ENCODE measurements at regions not wholly inside any gene's neighbourhood (a gene's known extent, or its start where the extent isn't known, plus 50 kb on each side); places are given as distances from the start of the nearest gene placed in this dataset.
"Not testable (repeated sequence)": the region's sequence is repeated elsewhere in the genome, so short reads cannot be mapped to it uniquely, and the experiment has no call there.

DNA sequence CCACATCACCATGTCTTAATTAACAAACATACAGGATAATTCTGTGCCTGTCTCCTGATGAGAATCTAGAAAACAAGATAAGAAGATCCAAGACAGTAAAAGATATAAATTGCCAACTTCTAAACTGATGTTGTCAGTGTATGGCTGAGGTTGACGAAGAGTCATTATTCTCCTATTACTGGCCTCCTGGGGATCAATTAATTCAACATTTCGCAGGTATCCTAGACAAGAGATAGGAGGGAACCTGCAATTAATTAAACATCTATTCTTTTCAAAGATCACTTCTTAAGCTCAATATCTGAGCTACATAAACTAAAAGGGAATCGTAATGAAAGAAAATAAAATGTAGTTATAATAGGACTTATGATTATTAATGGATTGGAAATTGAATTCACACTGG is 232.0 kb upstream of the GRIA1 start:
- TF ChIP-seq, protein P1, sequence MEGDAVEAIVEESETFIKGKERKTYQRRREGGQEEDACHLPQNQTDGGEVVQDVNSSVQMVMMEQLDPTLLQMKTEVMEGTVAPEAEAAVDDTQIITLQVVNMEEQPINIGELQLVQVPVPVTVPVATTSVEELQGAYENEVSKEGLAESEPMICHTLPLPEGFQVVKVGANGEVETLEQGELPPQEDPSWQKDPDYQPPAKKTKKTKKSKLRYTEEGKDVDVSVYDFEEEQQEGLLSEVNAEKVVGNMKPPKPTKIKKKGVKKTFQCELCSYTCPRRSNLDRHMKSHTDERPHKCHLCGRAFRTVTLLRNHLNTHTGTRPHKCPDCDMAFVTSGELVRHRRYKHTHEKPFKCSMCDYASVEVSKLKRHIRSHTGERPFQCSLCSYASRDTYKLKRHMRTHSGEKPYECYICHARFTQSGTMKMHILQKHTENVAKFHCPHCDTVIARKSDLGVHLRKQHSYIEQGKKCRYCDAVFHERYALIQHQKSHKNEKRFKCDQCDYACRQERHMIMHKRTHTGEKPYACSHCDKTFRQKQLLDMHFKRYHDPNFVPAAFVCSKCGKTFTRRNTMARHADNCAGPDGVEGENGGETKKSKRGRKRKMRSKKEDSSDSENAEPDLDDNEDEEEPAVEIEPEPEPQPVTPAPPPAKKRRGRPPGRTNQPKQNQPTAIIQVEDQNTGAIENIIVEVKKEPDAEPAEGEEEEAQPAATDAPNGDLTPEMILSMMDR (IDR thresholded peaks at IDR 0.05; ENCODE audit: control extremely low read depth, extremely low read depth) = no peak
- H3K4me1 ChIP-seq (ENCODE audit: control insufficient read depth in 5 of 5, insufficient read depth in 5 of 5, low read length in 5 of 5) = no peaks in the 10 kb centered on the region
- whole genome bisulfite sequencing, 2 donors = 66 to 82% methylated on average over 3 of the region's 3 CpGs
- DNase-seq = no peak
- H3K27ac ChIP-seq (ENCODE audit: low read depth in 1 of 2, low read length in 1 of 2) = no peak overlapping the region
- no peaks in the 10 kb centered on the region for H3K36me3 ChIP-seq (ENCODE audit: control insufficient read depth in 4 of 4, insufficient read depth in 4 of 4, low read length in 4 of 4)
- no peak overlapping the region for H3K4me3 ChIP-seq
- H3K27me3 ChIP-seq (ENCODE audit: control insufficient read depth in 3 of 3, insufficient read depth in 3 of 3, low read length in 2 of 3) = no peaks in the 10 kb centered on the region
- peaks cover 0 to 4% (median 0%) of the 10 kb centered on the region in 4 donors for H3K9me3 ChIP-seq (ENCODE audit: control insufficient read depth in 4 of 4, insufficient read depth in 3 of 4, low read length in 3 of 4)
- H3K9ac ChIP-seq (ENCODE audit: insufficient read depth in 1 of 2, low read length in 2 of 2) = no peak overlapping the region
- no peak for ATAC-seq (ENCODE audit: insufficient read depth, low FRiP score)

DNA sequence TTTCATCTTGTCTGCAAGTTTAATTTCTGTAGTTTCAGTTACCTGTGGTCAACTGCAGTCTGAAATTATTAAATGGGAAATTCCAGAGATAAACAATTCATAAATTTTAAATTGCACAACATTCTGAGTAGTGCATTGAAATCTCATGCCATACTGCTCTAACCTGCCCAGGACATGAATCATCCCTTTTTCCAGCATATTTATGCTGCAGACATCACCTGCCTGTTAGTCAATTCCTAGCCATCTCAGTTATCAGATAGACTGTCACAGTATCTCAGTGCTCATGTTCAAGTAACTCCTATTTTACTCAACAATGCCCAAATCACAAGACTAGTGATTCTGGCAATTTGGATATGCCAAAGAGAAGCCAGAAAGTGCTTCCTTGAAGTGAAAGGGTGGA is 223.0 kb upstream of the GRIA1 start:
- Histone ChIP-seq H3K27me3 (ENCODE audit: control insufficient read depth in 3 of 3, insufficient read depth in 3 of 3, low read length in 2 of 3) (no peaks in the 10 kb centered on the region), H3K9me3 (ENCODE audit: control insufficient read depth in 4 of 4, insufficient read depth in 3 of 4, low read length in 3 of 4) (no peaks in the 10 kb centered on the region), H3K9ac (ENCODE audit: insufficient read depth in 1 of 2, low read length in 2 of 2) (no peak overlapping the region), H3K27ac (ENCODE audit: low read depth in 1 of 2, low read length in 1 of 2) (no peak overlapping the region), H3K4me1 (ENCODE audit: control insufficient read depth in 5 of 5, insufficient read depth in 5 of 5, low read length in 5 of 5) (no peaks in the 10 kb centered on the region), H3K4me3 (no peak overlapping the region), H3K36me3 (ENCODE audit: control insufficient read depth in 4 of 4, insufficient read depth in 4 of 4, low read length in 4 of 4) (no peaks in the 10 kb centered on the region)
- ATAC-seq (ENCODE audit: insufficient read depth, low FRiP score) = no peak
- TF ChIP-seq, protein P1 (IDR thresholded peaks at IDR 0.05; ENCODE audit: control extremely low read depth, extremely low read depth) = no peak
- no peak for DNase-seq

DNA sequence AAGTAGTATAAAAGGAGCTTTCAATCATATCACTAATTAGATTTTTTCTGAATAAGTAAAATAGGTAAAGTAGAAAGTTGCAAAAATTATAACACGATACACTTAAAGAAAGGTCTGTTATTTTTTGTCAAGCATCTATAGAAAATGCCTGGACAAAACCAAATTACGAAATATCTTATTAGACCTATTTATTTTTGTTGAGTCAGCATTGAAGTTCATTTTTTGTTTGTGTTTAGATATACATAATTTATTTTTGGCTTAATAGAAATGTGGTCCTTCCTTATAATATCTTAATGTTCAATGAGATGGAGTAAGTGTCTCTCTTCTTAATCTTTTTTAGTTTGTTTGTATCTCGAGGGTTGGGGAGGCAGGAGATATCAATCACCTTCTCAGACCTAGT is 214.8 kb upstream of the GRIA1 start:
- DNase-seq (no peak), ATAC-seq (ENCODE audit: insufficient read depth, low FRiP score) (no peak)
- TF ChIP-seq, protein P1 (IDR thresholded peaks at IDR 0.05; ENCODE audit: control extremely low read depth, extremely low read depth) = no peak

DNA sequence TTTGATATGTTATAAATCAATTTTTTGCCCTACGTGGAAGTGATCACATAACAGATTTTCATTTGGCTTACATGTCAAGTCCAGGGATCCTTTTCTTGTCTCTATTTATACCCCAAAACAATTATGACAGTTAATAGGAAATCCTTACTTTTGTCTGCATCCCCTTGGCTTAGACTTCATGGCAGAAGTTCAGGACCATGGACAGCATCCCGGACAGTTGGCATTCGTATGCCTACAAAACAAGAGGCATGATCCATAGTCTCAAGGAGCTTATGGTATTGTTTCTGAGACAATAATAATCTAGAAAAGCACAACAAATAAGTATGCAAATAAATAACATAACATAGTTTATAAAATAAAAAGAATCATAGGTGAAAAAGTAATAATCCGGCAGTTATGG is 214.3 kb upstream of the GRIA1 start:
- peak; percentile 57 to 75 (median 67) for DNase-seq

More for the DNA sequence above, 214.8 kb upstream of the GRIA1 start:
- Histone ChIP-seq H3K27ac (ENCODE audit: low read depth in 1 of 2, low read length in 1 of 2) (no peak overlapping the region), H3K9ac (ENCODE audit: insufficient read depth in 1 of 2, low read length in 2 of 2) (no peak overlapping the region), H3K9me3 (ENCODE audit: control insufficient read depth in 4 of 4, insufficient read depth in 3 of 4, low read length in 3 of 4) (no peaks in the 10 kb centered on the region), H3K4me3 (no peak overlapping the region), H3K27me3 (ENCODE audit: control insufficient read depth in 3 of 3, insufficient read depth in 3 of 3, low read length in 2 of 3) (no peaks in the 10 kb centered on the region), H3K36me3 (ENCODE audit: control insufficient read depth in 4 of 4, insufficient read depth in 4 of 4, low read length in 4 of 4) (no peaks in the 10 kb centered on the region), H3K4me1 (ENCODE audit: control insufficient read depth in 5 of 5, insufficient read depth in 5 of 5, low read length in 5 of 5) (no peaks in the 10 kb centered on the region)
- 42 to 53% methylated on average over 3 of the region's 3 CpGs for WGBS, 2 donors

DNA sequence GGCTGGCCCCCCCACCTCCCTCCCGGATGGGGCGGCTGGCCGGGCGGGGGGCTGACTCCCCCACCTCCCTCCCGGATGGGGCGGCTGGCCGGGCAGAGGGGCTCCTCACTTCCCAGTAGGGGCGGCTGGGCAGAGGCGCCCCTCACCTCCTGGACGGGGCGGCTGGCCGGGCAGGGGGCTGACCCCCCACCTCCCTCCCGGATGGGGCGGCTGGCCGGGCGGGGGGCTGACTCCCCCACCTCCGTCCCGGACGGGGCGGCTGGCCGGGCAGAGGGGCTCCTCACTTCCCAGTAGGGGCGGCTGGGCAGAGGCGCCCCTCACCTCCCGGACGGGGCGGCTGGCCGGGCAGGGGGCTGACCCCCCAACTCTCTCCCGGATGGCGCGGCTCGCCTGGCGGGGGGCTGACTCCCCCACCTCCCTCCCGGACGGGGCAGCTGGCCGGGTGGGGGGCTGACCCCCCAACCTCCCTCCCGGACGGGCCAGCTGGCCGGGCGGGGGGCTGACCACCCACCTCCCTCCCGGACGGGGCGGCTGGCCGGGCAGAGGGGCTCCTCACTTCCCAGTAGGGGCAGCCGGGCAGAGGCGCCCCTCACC is 194.1 kb upstream of the GRIA1 start:
- not testable (repeated sequence) for H3K36me3 ChIP-seq (ENCODE audit: control insufficient read depth in 4 of 4, insufficient read depth in 4 of 4, low read length in 4 of 4); ATAC-seq (ENCODE audit: insufficient read depth, low FRiP score); H3K4me1 ChIP-seq (ENCODE audit: control insufficient read depth in 5 of 5, insufficient read depth in 5 of 5, low read length in 5 of 5); H3K9ac ChIP-seq (ENCODE audit: insufficient read depth in 1 of 2, low read length in 2 of 2); H3K4me3 ChIP-seq; H3K9me3 ChIP-seq (ENCODE audit: control insufficient read depth in 4 of 4, insufficient read depth in 3 of 4, low read length in 3 of 4); H3K27ac ChIP-seq (ENCODE audit: low read depth in 1 of 2, low read length in 1 of 2); H3K27me3 ChIP-seq (ENCODE audit: control insufficient read depth in 3 of 3, insufficient read depth in 3 of 3, low read length in 2 of 3); DNase-seq
- 89 to 91% methylated on average over 14 to 44 of the region's 45 CpGs for WGBS, 2 donors

More for the DNA sequence above, 214.3 kb upstream of the GRIA1 start:
- Histone ChIP-seq H3K4me1 (ENCODE audit: control insufficient read depth in 5 of 5, insufficient read depth in 5 of 5, low read length in 5 of 5) (no peaks in the 10 kb centered on the region), H3K4me3 (no peak overlapping the region), H3K9ac (ENCODE audit: insufficient read depth in 1 of 2, low read length in 2 of 2) (no peak overlapping the region), H3K9me3 (ENCODE audit: control insufficient read depth in 4 of 4, insufficient read depth in 3 of 4, low read length in 3 of 4) (no peaks in the 10 kb centered on the region), H3K27me3 (ENCODE audit: control insufficient read depth in 3 of 3, insufficient read depth in 3 of 3, low read length in 2 of 3) (no peaks in the 10 kb centered on the region), H3K36me3 (ENCODE audit: control insufficient read depth in 4 of 4, insufficient read depth in 4 of 4, low read length in 4 of 4) (no peaks in the 10 kb centered on the region), H3K27ac (ENCODE audit: low read depth in 1 of 2, low read length in 1 of 2) (no peak overlapping the region)
- WGBS, 2 donors = 47 to 51% methylated on average over 4 of the region's 4 CpGs
- TF ChIP-seq, protein P1 (IDR thresholded peaks at IDR 0.05; ENCODE audit: control extremely low read depth, extremely low read depth) = no peak
- ATAC-seq (ENCODE audit: insufficient read depth, low FRiP score) = no peak

Data from lung (tissue), 11 donors.